ENCODE measurements at regions not wholly inside any gene's neighbourhood (a gene's known extent, or its start where the extent isn't known, plus 50 kb on each side); places are given as distances from the start of the nearest gene placed in this dataset.

- DNase-seq (ENCODE audit: low spot score) (peak; percentile 76), ATAC-seq (peak; percentile 74)
- no peaks in the 10 kb centered on the region for H3K36me3 Mint-ChIP-seq (ENCODE audit: low read depth)
- Histone ChIP-seq H3K27ac (ENCODE audit: low read depth) (no peak overlapping the region), H3K79me2 (replicated peaks; ENCODE audit: insufficient read depth) (no peaks in the 10 kb centered on the region), H3F3A (replicated peaks; ENCODE audit: low read depth) (no peaks in the 10 kb centered on the region), H2AFZ (no peak overlapping the region), H3K36me3 (ENCODE audit: insufficient read depth) (no peaks in the 10 kb centered on the region), H3K9me2 (ENCODE audit: insufficient read depth) (no peaks in the 10 kb centered on the region), H3K27me3 (ENCODE audit: insufficient read depth) (no peaks in the 10 kb centered on the region), H3K4me2 (no peak overlapping the region), H4K20me1 (replicated peaks; ENCODE audit: insufficient read depth) (no peaks in the 10 kb centered on the region), H3K4me3 (no peak overlapping the region), H3K4me1 (ENCODE audit: insufficient read depth) (peaks cover 68% of the 10 kb centered on the region)
- H3K27ac Mint-ChIP-seq = no peak overlapping the region
- TF ChIP-seq CTCF (conservative IDR thresholded peaks at IDR 0.05; ENCODE audit: low read depth in 2 of 2) (peak; percentile 72 to 87), EZH2phosphoT487 (IDR thresholded peaks at IDR 0.05; ENCODE audit: unreplicated experiment) (no peak)
- H3K9me3 Mint-ChIP-seq = no peaks in the 10 kb centered on the region
- peaks cover 67% of the 10 kb centered on the region for H3K4me1 Mint-ChIP-seq
- peaks cover 1% of the 10 kb centered on the region for H3K27me3 Mint-ChIP-seq (ENCODE audit: insufficient read depth, low read depth, poor library complexity)
- no peak overlapping the region for H3K4me3 Mint-ChIP-seq
Measured at GRCh38 chr16:74034862-74035261, 261.8 kb upstream of the PSMD7 start.

GRCh38 chr16:74034200-74034599 is 262.4 kb upstream of the PSMD7 start:
- H3K27ac Mint-ChIP-seq = peak overlapping the region; percentile 47; the same call in 1 of the 2 replicates
- peaks cover 74% of the 10 kb centered on the region for H3K4me1 ChIP-seq (ENCODE audit: insufficient read depth)
- no peaks in the 10 kb centered on the region for H4K20me1 ChIP-seq (replicated peaks; ENCODE audit: insufficient read depth)
- H3K27me3 Mint-ChIP-seq (ENCODE audit: insufficient read depth, low read depth, poor library complexity) = peaks cover 3% of the 10 kb centered on the region
- H3K4me1 Mint-ChIP-seq = peaks cover 73% of the 10 kb centered on the region
- H3K4me3 Mint-ChIP-seq = no peak overlapping the region
- H2AFZ ChIP-seq = no peak overlapping the region
- H3K9me2 ChIP-seq (ENCODE audit: insufficient read depth) = no peaks in the 10 kb centered on the region
- no peaks in the 10 kb centered on the region for H3K36me3 Mint-ChIP-seq (ENCODE audit: low read depth)
- no peak overlapping the region for H3K27ac ChIP-seq (ENCODE audit: low read depth)
- H3K36me3 ChIP-seq (ENCODE audit: insufficient read depth) = no peaks in the 10 kb centered on the region
- no peak for DNase-seq (ENCODE audit: low spot score)
- peak overlapping the region; percentile 20; the same call in 1 of the 2 replicates for H3K4me2 ChIP-seq
- H3K27me3 ChIP-seq (ENCODE audit: insufficient read depth) = no peaks in the 10 kb centered on the region
- H3K4me3 ChIP-seq = no peak overlapping the region
- H3F3A ChIP-seq (replicated peaks; ENCODE audit: low read depth) = no peaks in the 10 kb centered on the region
- H3K79me2 ChIP-seq (replicated peaks; ENCODE audit: insufficient read depth) = no peaks in the 10 kb centered on the region
- no peak for ATAC-seq
- H3K9me3 Mint-ChIP-seq = no peaks in the 10 kb centered on the region
- TF ChIP-seq EZH2phosphoT487 (IDR thresholded peaks at IDR 0.05; ENCODE audit: unreplicated experiment) (no peak), JUNB (IDR thresholded peaks at IDR 0.05; ENCODE audit: unreplicated experiment) (no peak), ETS1 (IDR thresholded peaks at IDR 0.05) (no peak), ZNF114 (CRISPR knock-in tag; IDR thresholded peaks at IDR 0.05) (no peak), REST (IDR thresholded peaks at IDR 0.05; ENCODE audit: unreplicated experiment) (no peak), EZH2 (IDR thresholded peaks at IDR 0.05; ENCODE audit: low read depth, unreplicated experiment) (no peak), POLR2AphosphoS5 (IDR thresholded peaks at IDR 0.05; ENCODE audit: low read depth) (no peak), CTCF (conservative IDR thresholded peaks at IDR 0.05; ENCODE audit: low read depth in 2 of 2) (no peak)
